ENCODE measurements at regions not wholly inside any gene's neighbourhood (a gene's known extent, or its start where the extent isn't known, plus 50 kb on each side); places are given as distances from the start of the nearest gene placed in this dataset.

- BruUV-seq (replicated peaks), result no TSS peak
- no peak overlapping the region for H3K27ac ChIP-seq (ENCODE audit: low read depth, low read length, poor library complexity, severe bottlenecking)
- no peaks in the 10 kb centered on the region for H3K4me1 ChIP-seq (ENCODE audit: insufficient read depth, low read length, poor library complexity, severe bottlenecking)
- ChIA-PET POLR2A (interaction anchor here (0.6 to 0.7 kb wide), 2 partner anchors 62 to 209 kb away, joined by 3 read pairs; no protein-coding TSS in a partner anchor), CTCF (ENCODE audit: unreplicated experiment) (no interaction called here)
- H2AFZ ChIP-seq (ENCODE audit: low read length), result no peak overlapping the region
- H4K20me1 ChIP-seq (ENCODE audit: insufficient read depth, low read length), result no peaks in the 10 kb centered on the region
- no peak overlapping the region for H3K4me2 ChIP-seq (ENCODE audit: low read length)
- intact Hi-C loops (cut with micrococcal nuclease; ENCODE audit: unreplicated experiment), result no loop called here
- DNase-seq (ENCODE audit: low spot score), result no peak
- no peaks in the 10 kb centered on the region for H3K36me3 ChIP-seq (ENCODE audit: insufficient read depth, low read length)
- H3K9me2 ChIP-seq (ENCODE audit: insufficient read depth, low read length), result no peaks in the 10 kb centered on the region
- TF ChIP-seq CTCF (conservative IDR thresholded peaks at IDR 0.05; ENCODE audit: low read length) (no peak), EZH2phosphoT487 (IDR thresholded peaks at IDR 0.05; ENCODE audit: borderline replicate concordance, low read depth, low read length) (no peak)
- H3K4me3 ChIP-seq (ENCODE audit: low read depth, low read length, poor library complexity, severe bottlenecking), result no peak overlapping the region
- no peaks in the 10 kb centered on the region for H3K9me3 ChIP-seq (ENCODE audit: low read length)
- no peaks in the 10 kb centered on the region for H3K79me2 ChIP-seq (ENCODE audit: insufficient read depth, low read depth, low read length)
Measured at GRCh38 chr3:147152476-147152875, 253.9 kb downstream of the ZIC4 start.

GRCh38 chr3:147141516-147142288, 264.6 kb downstream of the ZIC4 start:
- CTCF ChIA-PET (ENCODE audit: unreplicated experiment), result no interaction called here
- no peak for TF ChIP-seq CTCF (conservative IDR thresholded peaks at IDR 0.05; ENCODE audit: low read length)
- TF ChIP-seq EZH2phosphoT487 (IDR thresholded peaks at IDR 0.05; ENCODE audit: borderline replicate concordance, low read depth, low read length), result no peak

GRCh38 chr3:147139341-147139740, 267.0 kb downstream of the ZIC4 start:
- POLR2A ChIA-PET, result interaction anchor here (1.1 kb wide), 1 partner anchor 19 kb away, joined by 4 read pairs; no protein-coding TSS in a partner anchor
- DNase-seq (ENCODE audit: low spot score), result no peak
- Histone ChIP-seq H3K9me3 (ENCODE audit: low read length) (no peaks in the 10 kb centered on the region), H3K9me2 (ENCODE audit: insufficient read depth, low read length) (no peaks in the 10 kb centered on the region), H3K4me3 (ENCODE audit: low read depth, low read length, poor library complexity, severe bottlenecking) (no peak overlapping the region), H3K4me2 (ENCODE audit: low read length) (no peak overlapping the region), H3K36me3 (ENCODE audit: insufficient read depth, low read length) (no peaks in the 10 kb centered on the region), H2AFZ (ENCODE audit: low read length) (no peak overlapping the region), H3K27ac (ENCODE audit: low read depth, low read length, poor library complexity, severe bottlenecking) (no peak overlapping the region), H4K20me1 (ENCODE audit: insufficient read depth, low read length) (no peaks in the 10 kb centered on the region), H3K79me2 (ENCODE audit: insufficient read depth, low read depth, low read length) (no peaks in the 10 kb centered on the region), H3K4me1 (ENCODE audit: insufficient read depth, low read length, poor library complexity, severe bottlenecking) (no peaks in the 10 kb centered on the region)
- no TSS peak for BruUV-seq (replicated peaks)
- TF ChIP-seq EZH2phosphoT487 (IDR thresholded peaks at IDR 0.05; ENCODE audit: borderline replicate concordance, low read depth, low read length) (no peak), CTCF (conservative IDR thresholded peaks at IDR 0.05; ENCODE audit: low read length) (no peak)
- CTCF ChIA-PET (ENCODE audit: unreplicated experiment), result no interaction called here
- intact Hi-C loops (cut with micrococcal nuclease; ENCODE audit: unreplicated experiment), result no loop called here

More at GRCh38 chr3:147141516-147142288, 264.6 kb downstream of the ZIC4 start:
- Histone ChIP-seq H3K9me3 (ENCODE audit: low read length) (no peaks in the 10 kb centered on the region), H4K20me1 (ENCODE audit: insufficient read depth, low read length) (no peaks in the 10 kb centered on the region), H3K4me2 (ENCODE audit: low read length) (no peak overlapping the region), H3K4me3 (ENCODE audit: low read depth, low read length, poor library complexity, severe bottlenecking) (no peak overlapping the region), H3K9me2 (ENCODE audit: insufficient read depth, low read length) (no peaks in the 10 kb centered on the region), H3K79me2 (ENCODE audit: insufficient read depth, low read depth, low read length) (no peaks in the 10 kb centered on the region), H3K27ac (ENCODE audit: low read depth, low read length, poor library complexity, severe bottlenecking) (no peak overlapping the region), H3K36me3 (ENCODE audit: insufficient read depth, low read length) (no peaks in the 10 kb centered on the region), H2AFZ (ENCODE audit: low read length) (no peak overlapping the region), H3K4me1 (ENCODE audit: insufficient read depth, low read length, poor library complexity, severe bottlenecking) (no peaks in the 10 kb centered on the region)
- intact Hi-C loops (cut with micrococcal nuclease; ENCODE audit: unreplicated experiment), result no loop called here
- POLR2A ChIA-PET, result no interaction called here
- DNase-seq (ENCODE audit: low spot score), result no peak
- no TSS peak for BruUV-seq (replicated peaks)

All from OCI-LY7 (cell line).